ENCODE measurements at regions not wholly inside any gene's neighbourhood (a gene's known extent, or its start where the extent isn't known, plus 50 kb on each side); places are given as distances from the start of the nearest gene placed in this dataset.

DNA sequence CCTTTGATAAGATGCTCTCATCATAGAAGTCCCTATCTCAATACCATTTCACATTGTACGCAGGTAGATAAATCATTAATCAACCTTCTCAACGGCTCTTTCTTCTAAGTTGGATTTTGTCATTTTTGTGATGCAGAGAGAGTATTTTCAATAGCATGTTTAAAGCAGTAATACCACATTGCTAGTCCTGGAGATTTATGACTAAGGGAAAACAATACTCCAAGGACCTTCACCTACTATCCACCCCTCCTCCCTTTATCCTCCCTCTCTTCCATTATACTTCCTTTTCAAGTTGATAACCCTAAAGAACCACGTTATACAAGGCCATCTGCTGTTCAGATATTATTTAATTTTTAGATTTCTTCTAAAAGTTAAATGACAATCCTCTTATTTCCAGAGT lies 65.3 kb upstream of the CHMP2B start:
- Mint-ChIP-seq H3K27me3 (ENCODE audit: low read depth) (peaks cover 6% of the 10 kb centered on the region), H3K36me3 (ENCODE audit: low read depth) (no peaks in the 10 kb centered on the region), H3K9me3 (ENCODE audit: low read depth) (no peaks in the 10 kb centered on the region), H3K27ac (ENCODE audit: unreplicated experiment) (no peak overlapping the region), H3K4me1 (ENCODE audit: low read depth) (no peaks in the 10 kb centered on the region), H3K4me3 (ENCODE audit: unreplicated experiment) (no peak overlapping the region)
- TF ChIP-seq, protein P1, sequence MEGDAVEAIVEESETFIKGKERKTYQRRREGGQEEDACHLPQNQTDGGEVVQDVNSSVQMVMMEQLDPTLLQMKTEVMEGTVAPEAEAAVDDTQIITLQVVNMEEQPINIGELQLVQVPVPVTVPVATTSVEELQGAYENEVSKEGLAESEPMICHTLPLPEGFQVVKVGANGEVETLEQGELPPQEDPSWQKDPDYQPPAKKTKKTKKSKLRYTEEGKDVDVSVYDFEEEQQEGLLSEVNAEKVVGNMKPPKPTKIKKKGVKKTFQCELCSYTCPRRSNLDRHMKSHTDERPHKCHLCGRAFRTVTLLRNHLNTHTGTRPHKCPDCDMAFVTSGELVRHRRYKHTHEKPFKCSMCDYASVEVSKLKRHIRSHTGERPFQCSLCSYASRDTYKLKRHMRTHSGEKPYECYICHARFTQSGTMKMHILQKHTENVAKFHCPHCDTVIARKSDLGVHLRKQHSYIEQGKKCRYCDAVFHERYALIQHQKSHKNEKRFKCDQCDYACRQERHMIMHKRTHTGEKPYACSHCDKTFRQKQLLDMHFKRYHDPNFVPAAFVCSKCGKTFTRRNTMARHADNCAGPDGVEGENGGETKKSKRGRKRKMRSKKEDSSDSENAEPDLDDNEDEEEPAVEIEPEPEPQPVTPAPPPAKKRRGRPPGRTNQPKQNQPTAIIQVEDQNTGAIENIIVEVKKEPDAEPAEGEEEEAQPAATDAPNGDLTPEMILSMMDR (IDR thresholded peaks at IDR 0.05) = no peak
- DNase-seq (ENCODE audit: low spot score) = no peak

DNA sequence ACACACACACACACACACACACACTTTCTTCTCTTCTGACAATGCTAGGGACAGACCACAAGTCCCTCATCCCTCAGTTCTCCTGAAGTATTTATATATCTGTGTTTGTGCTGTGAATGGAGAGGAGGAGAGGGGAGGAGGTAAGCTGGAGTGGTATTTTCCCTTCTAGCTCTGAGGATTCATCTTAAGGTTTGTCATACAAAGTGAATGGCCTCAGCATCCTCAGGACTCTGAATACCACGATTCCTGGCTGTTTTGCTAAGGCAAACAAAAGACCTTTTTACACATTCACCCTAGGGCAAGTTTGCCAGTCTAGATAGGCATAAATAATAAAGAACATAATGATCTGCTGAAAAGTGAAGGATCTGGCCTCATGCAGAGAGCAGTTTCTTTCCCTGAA lies 65.7 kb upstream of the CHMP2B start:
- no peak overlapping the region for H3K27ac Mint-ChIP-seq (ENCODE audit: unreplicated experiment)
- H3K36me3 Mint-ChIP-seq (ENCODE audit: low read depth) = no peaks in the 10 kb centered on the region
- no peak overlapping the region for H3K4me3 Mint-ChIP-seq (ENCODE audit: unreplicated experiment)
- TF ChIP-seq, protein P1 (IDR thresholded peaks at IDR 0.05) = no peak
- no peaks in the 10 kb centered on the region for H3K4me1 Mint-ChIP-seq (ENCODE audit: low read depth)
- H3K27me3 Mint-ChIP-seq (ENCODE audit: low read depth) = peaks cover 10% of the 10 kb centered on the region
- no peak for DNase-seq (ENCODE audit: low spot score)
- H3K9me3 Mint-ChIP-seq (ENCODE audit: low read depth) = no peaks in the 10 kb centered on the region

DNA sequence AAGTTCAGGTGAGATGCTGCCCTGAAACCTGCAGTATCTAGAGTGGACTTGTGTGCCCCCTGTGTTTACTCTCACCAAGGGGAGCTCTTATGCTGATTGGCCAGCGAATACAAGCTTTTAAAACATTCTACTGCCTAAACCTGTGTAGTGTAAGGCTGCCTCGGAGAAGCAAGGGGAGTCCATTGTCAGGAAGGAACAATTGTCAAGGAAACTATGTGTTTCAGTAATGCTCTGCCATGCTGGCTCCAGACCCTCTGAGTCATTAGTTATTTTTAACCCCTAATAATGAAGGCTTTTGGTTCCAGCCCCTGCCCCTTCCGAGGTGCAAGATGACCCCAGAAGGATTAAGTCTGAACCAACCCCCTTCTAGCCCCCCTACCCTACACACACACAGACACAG lies 66.1 kb upstream of the CHMP2B start:
- no peaks in the 10 kb centered on the region for H3K36me3 Mint-ChIP-seq (ENCODE audit: low read depth)
- H3K4me1 Mint-ChIP-seq (ENCODE audit: low read depth) = no peaks in the 10 kb centered on the region
- no peak overlapping the region for H3K27ac Mint-ChIP-seq (ENCODE audit: unreplicated experiment)
- TF ChIP-seq, protein P1 (IDR thresholded peaks at IDR 0.05) = no peak
- peaks cover 10% of the 10 kb centered on the region for H3K27me3 Mint-ChIP-seq (ENCODE audit: low read depth)
- no peak for DNase-seq (ENCODE audit: low spot score)
- H3K9me3 Mint-ChIP-seq (ENCODE audit: low read depth) = no peaks in the 10 kb centered on the region
- no peak overlapping the region for H3K4me3 Mint-ChIP-seq (ENCODE audit: unreplicated experiment)

DNA sequence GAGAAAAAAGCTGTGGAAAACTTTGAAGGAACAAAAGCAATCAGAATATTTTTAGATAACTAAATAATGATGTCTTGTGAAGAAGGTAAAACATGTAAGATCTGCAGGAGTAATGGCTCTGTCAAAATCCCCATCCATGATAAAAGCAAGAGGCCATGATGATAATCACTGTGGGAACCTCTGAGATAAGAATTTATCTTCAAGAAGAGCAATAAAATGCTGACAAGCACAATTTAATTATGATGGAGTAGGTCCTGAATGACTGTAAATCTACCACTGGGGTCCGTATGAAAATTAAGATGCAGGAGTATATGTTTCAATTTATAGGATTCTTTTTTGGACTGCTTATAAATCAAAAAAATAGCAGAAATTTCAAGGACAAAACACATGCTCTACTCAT lies 68.3 kb upstream of the CHMP2B start:
- H3K27ac Mint-ChIP-seq (ENCODE audit: unreplicated experiment) = no peak overlapping the region

DNA sequence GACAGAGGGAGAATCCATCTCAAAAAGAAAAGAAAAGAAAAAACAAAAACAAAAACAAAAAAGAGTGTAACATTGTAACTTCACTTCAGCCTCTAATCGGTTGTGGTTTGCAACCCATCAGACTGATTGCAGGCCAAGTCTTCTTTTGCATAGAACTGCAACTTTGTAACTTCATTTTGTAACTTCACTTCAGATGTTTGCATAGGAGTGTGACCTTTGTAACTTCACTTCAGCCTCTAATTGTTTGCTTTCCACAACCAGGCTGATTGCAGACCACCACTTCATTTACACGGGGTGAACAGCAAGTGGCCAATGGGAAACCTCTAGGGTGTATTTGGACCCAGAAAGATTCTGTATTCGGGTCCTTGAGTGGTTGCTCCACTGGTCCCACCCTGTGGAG lies 79.1 kb upstream of the CHMP2B start:
- DNase-seq (ENCODE audit: low spot score) = no peak
- H3K4me1 Mint-ChIP-seq (ENCODE audit: low read depth) = no peaks in the 10 kb centered on the region
- TF ChIP-seq, protein P1 (IDR thresholded peaks at IDR 0.05) = no peak
- H3K4me3 Mint-ChIP-seq (ENCODE audit: unreplicated experiment) = no peak overlapping the region
- peaks cover 18% of the 10 kb centered on the region for H3K27me3 Mint-ChIP-seq (ENCODE audit: low read depth)
- no peak overlapping the region for H3K27ac Mint-ChIP-seq (ENCODE audit: unreplicated experiment)
- H3K36me3 Mint-ChIP-seq (ENCODE audit: low read depth) = peaks cover 2% of the 10 kb centered on the region
- peaks cover 9% of the 10 kb centered on the region for H3K9me3 Mint-ChIP-seq (ENCODE audit: low read depth)

More for the DNA sequence above, 68.3 kb upstream of the CHMP2B start:
- Mint-ChIP-seq H3K9me3 (ENCODE audit: low read depth) (no peaks in the 10 kb centered on the region), H3K4me3 (ENCODE audit: unreplicated experiment) (no peak overlapping the region), H3K27me3 (ENCODE audit: low read depth) (peaks cover 13% of the 10 kb centered on the region), H3K4me1 (ENCODE audit: low read depth) (no peaks in the 10 kb centered on the region), H3K36me3 (ENCODE audit: low read depth) (no peaks in the 10 kb centered on the region)
- DNase-seq (ENCODE audit: low spot score) = no peak
- TF ChIP-seq, protein P1 (IDR thresholded peaks at IDR 0.05) = no peak
